Activated CD4-positive, alpha-beta T cell treated with anti-CD3 and anti-CD28 coated beads, Interleukin-2, amount 50 U/mL, for 16 hours (primary cell): ENCODE measurements at regions not wholly inside any gene's neighbourhood (a gene's known extent, or its start where the extent isn't known, plus 50 kb on each side); places are given as distances from the start of the nearest gene placed in this dataset.

Experiments
- DNase-seq: peaks from one replicate; pipeline ENCODE4 v3.0.0-alpha.2; 2020

DNA sequence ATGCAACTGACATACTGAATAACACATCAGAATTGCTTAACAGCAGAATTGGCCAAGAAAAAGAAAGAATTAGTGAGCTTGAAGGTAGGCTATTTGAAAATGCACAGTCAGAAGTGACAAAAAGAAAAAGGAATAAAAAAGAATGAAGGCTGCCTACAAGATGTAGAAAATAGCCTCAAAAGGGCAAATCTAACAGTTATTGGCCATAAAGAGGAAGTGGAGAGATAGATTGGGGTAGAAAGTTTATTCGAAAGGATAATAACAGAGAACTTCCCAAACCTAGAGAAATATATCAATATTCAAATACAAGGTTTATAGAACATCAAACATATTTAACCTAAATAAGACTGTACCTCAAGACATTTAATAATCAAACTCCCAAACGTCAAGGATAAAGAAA is 67.5 kb downstream of the ATP6V1G3 start:
- DNase-seq, result no peak

DNA sequence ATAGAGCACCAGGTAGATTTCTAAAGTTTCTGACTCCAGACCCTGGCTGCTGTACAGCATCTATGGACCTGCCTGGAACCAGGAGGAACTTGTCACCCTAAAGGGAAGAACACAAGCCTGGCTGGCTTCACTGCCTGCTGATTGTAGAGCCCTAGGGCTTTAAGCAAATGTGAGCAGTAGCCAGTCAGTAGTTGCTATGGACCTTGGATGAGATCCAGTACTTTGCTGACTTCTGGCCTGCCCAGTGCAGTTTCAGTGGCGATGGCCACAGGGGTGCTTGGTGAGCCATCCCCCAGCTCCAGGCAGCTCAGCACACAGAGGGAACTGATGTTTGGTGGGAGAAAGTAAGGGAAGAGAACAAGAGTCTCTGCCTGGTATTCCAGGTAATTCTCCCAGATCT is 68.4 kb downstream of the ATP6V1G3 start:
- DNase-seq, result no peak

DNA sequence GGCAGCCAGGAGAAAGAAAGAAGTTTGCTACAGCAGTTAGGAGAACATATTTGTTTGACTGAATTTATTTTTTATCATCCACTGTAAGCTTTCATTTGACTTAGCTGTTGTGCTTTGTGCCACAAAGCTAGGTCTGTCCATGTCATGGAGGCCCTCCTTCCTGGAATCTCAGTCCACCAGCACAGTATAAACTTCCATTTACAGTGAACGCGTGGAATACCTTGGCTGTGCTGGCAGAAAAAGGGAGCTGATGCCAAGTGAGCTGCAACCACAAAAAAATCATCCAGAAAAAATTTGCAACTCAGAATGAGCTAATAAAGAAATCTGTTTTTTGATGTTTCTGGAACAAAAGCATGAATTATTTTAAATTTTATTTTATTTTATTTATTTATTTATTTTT is 72.6 kb downstream of the ATP6V1G3 start:
- DNase-seq, result no peak

DNA sequence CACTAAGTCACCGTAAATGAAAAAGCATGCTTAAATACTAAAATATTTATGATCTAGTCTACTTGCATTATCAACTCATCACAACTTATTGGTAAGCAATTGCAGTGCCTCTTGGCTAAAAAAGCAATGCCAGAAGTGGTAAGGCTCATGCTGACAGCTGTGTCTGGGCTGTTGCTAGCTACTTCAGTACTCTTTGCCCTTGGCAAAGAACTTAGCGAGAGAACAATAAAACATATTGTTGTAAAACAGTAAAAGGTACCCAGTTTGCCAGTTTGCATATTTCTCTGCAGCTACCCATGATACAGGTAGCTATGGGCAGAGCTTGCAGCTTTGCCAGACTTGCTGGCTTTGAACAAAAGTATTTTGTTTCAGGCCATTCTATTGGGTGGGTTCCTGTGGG is 73.1 kb downstream of the ATP6V1G3 start:
- no peak for DNase-seq

- DNase-seq, result peak; percentile 52
Measured at GRCh38 chr1:198465201-198466144, 75.0 kb downstream of the ATP6V1G3 start.

DNA sequence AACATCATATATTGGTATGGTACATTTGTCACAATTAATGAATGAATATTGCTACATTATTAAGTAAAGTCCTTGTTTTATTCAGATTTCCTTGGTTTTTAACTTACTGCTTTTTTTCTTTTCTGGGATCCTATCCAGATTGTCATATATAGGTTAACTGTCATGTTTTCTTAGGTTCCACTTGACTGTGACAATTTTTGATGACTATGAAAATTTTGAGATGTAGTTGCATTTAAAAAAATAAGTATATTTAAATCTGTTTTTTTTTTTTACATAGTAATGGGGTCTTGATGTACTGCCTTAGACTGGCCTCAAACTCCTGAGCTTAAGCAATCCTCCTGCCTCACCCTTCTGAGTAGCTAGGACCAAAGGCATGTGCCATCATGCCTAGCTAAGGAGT is 76.8 kb downstream of the ATP6V1G3 start:
- DNase-seq, result no peak

DNA sequence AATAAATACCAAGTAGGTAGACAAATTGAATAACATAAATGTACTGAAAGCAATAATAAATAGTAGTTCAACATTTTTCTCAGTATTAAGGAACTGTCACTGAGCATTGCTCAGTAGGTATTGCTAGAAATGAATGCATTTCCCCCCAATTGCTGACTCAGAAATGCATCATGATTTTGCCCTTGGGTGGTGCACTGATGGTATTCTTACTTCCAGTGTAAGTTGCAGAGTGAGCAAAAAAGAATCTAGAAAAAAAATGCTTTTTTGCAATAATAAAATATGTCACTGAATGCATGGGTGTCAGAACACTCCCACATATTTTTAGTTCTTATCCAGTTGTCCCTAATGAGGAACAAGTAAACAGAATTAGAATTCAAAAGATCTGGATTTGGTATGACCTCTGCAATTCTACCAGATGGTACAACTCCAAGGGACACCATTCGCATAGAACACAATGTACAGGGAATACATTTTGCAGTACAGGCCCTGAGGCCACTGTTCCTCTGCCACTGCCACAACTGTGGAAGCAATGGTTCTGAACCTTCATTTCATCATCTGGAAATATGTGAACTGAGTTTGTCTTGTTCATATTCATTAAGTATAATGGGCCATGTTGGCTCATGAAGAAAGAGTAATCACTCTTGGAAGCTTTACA is 78.0 kb downstream of the ATP6V1G3 start:
- peak; percentile 73 for DNase-seq

GRCh38 chr1:198455966-198456365 is 84.5 kb downstream of the ATP6V1G3 start:
- no peak for DNase-seq

DNA sequence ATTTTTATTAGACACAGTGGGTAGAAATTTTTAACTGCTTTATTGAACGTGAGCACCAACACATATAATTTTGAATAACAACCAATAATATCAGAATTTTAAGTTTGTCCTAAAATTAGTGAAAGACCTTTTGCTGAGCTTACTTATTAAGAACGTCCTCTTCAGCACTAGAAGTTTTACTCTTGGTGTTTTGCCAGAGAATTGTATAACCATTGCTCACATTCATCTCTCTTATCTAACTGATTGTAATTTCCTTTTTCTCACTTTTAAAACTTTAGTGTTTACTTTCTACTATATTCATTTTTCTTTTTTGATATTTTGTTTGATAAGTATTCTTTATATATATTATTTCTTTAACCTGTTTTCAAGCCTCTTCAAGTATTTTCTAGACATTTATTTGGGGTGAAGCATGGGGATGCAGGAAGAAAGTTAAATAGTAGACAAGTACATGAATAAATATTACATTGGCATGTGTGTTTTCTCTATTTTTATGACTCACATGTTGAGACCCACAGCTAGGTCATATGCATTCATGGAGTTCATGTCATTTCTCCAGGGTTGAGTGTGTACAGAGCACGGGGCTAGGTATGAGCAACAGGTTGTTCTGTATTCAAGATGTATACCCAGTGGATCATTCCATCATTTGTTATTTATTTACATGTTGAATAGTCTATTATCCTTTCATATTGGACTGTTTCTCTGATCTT is 90.6 kb downstream of the ATP6V1G3 start:
- no peak for DNase-seq

DNA sequence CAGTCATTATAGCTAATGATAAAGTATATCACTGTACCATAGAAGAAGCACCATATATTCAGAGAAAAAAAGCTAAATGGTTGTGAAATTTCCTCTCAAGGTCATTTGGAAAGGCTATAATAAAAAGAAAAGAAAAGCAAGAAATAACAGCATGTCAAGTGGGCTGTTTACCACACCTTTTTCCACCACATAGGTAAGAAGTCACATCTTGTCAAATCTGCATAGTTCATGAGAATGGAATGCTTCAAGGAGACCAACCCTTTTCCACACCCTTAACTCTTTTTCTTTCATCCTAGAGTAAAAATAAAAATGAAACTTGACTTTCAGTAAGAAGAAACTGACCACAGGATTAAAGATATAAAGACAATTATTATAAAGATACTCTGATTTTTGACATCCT is 91.2 kb downstream of the ATP6V1G3 start:
- DNase-seq, result no peak

GRCh38 chr1:198447468-198447867 is 93.0 kb downstream of the ATP6V1G3 start:
- DNase-seq, result no peak

DNA sequence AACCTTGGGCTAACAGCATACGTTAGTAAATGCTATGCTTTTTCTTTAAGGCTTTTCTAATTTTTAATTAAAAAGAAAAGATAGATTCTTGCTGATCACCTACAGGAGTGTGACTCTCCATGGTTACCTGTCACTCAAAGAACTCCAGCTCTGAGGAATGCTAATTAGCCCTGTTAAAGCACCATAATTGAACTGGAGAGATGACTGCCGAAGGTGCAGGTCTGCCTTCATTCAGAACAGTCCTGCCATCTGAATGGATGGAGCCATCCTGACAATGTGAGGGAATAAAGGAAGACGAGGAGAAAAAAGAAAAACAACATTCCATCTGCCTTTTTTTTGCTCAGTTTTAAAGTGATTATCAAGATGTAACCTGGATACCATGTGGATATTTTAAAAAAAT is 94.6 kb downstream of the ATP6V1G3 start:
- no peak for DNase-seq

GRCh38 chr1:198444792-198445191 is 95.7 kb downstream of the ATP6V1G3 start:
- no peak for DNase-seq

DNA sequence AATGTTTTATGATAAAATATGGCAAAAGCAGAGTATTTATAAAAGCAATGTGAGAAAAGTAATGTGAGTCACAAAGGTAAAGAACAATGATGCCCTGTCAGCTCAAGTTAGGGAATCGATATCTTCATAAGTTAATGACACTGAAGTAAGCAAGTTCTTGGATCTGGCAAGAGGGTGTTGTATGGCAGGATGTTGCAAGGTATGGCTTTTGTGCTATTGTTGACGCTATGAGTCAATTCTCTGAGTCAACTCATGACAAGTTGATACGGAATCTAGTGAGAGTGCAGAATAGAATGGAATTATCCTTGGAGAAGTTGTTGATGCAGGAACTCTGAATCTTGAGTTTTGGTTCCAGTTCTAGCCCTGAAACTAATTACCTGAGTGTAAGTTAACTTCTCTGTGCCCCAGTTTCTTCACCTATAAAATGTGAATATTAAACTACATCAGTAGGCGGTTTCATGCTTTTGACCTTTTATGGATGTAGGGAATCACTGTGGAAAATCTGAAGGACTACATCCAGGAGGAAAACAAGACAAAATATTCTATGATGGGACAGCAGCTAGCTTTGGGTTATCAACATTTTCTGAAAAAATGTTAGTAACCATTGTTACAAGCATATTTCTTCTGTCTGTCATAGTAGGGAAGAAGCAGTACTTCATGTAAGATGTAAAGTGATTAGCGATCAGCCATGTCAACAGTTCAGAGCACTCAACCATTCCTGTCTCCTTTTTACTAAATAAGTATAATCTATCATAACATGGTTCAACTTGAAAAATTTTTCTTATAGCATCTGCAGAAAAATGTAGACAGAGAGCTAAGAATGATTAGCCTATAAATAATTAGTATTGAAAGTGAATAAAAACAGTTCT is 96.9 kb downstream of the ATP6V1G3 start:
- no peak for DNase-seq

DNA sequence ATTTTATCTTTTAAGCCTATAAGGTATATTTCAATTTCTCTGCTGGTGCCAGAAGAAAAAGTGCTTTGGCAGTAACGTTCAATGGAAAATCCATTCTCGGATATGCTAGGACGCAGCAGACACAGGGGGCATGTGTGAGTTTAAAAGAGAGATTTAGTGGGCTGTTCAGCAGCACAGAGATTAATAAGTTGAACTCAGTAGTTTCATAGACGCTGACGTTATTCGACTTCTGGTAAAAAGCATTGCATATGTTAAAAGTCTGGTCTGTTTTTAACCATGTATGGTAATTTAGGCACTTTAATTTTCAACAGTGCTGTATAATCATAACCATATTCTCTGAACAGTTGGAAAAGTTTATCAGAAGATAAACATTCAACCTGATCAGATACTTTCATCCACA is 99.6 kb downstream of the ATP6V1G3 start:
- DNase-seq, result no peak

DNA sequence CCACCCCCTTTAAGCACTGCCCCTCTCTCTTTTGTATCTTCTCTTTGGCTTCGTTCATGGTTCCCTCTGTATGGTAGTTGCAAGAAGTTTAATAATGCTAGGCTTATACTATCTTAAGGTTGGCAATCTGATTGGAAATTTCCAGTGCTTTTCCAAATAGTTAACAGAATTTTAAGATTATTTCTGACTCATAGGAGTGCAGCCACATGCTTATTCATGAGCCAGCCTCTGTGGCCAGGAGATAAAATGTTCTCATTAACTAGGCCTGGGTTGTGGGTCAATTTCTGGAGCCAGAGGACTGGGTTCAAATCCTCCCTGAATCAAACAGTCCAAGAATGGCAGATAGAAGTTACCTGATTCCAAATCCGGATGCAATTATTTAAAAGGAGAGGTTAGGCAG is 103.1 kb downstream of the ATP6V1G3 start:
- DNase-seq, result no peak

- no peak for DNase-seq
Measured at GRCh38 chr1:198436276-198436675, 104.2 kb downstream of the ATP6V1G3 start.

DNA sequence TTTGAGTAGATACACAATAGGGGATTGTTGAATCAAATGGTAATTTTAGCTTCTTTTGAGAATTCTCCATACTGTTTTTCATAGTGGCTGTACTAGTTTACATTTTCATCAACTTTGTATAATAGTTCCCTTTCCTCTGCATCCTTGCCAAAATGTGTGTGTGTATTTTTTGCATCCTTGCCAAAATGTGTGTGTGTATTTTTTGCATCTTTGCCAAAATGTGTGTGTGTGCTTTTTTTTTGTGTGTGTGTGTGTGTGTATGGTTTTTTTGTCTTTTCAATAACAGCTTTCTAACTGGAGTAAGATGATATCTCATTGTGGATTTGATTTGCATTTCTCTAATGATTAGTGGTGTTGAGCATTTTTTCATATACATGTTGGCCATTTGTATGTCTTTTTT is 105.4 kb downstream of the ATP6V1G3 start:
- no peak for DNase-seq

GRCh38 chr1:198424441-198424840 is 116.0 kb downstream of the ATP6V1G3 start:
- no peak for DNase-seq

DNA sequence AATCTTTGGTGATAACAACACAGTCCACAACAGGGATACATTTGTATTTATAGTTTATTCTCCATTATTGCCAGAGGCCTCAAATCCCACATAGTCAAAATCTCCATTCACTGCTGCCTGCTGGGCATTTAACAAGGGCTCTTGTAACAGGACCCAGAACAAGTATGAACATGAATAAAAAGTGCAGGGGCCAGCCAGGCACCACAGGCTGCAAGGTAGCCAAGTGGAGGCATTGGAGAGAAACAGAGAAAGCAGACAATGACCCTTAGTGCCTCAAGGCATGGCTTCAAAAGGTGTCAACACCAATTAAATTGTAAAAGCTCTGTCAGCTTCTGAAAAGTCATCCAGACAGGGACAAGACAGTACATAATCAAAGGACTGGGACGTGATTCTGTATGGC is 116.8 kb downstream of the ATP6V1G3 start:
- DNase-seq, result no peak

DNA sequence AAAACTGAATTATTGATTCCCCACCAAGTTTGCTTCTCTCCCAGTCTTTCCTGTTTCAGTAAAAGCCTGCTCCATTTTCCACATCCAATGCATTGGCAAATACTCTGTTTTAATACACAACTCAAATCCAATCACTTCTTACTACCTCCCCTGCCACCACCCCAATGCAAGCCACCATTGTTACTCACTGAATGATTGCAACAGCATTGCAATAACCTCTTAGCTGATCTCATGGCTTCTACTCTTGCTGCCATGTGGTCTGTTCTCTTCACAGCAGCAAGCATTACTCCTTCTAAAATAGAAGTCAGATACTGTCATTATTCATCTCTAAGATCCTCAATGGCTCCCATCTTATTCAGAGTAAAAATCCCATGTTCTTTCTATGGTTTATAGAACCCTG is 123.4 kb downstream of the ATP6V1G3 start:
- no peak for DNase-seq

GRCh38 chr1:198416296-198416695 is 124.2 kb downstream of the ATP6V1G3 start:
- DNase-seq, result no peak

DNA sequence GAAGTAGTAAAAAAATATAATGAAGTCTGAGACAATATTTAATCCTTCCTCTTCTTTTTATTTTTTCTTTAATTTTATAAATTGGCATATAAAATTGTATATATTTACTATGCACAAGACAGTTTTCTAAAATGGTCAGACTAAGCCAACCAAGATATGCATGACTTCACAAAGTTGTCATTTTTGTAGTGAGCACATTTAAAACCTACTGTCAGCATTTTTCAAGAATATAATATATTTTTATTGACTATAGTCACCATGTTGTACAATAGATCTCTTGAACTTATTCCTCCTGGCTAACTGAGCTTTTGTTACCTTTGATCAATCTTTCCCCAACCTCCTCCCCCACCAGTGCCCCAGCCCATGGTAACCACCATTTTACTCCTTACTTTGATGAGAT is 129.2 kb downstream of the ATP6V1G3 start:
- DNase-seq, result no peak
